K562 (cell line): ENCODE measurements at regions not wholly inside any gene's neighbourhood (a gene's known extent, or its start where the extent isn't known, plus 50 kb on each side); places are given as distances from the start of the nearest gene placed in this dataset.

ENCODE experiments used
- ATAC-seq: fragments of 200-7000 bp; cut with Tn5 transposase; 3 replicates; pipeline ENCODE4 v1.9.1; 2020; ENCODE audit warnings: moderate library complexity
- BruUV-seq: library from RNA; stranded (reverse); fragments of 400-500 nt; replicated peaks from 2 replicates; lab custom pipeline; 2021; lab: Mats Ljungman, UMichigan
- CTCF ChIA-PET: fragments of 300-600 bp; formaldehyde crosslinking; extraction: SDS; loops from one replicate; lab custom pipeline; 2021; ENCODE audit warnings: low intra/inter-chr PET ratio; lab: Yijun Ruan, JAX
- POLR2A ChIA-PET: fragments of 300-600, 350-650 bp; sonication (Branson Sonifier 250); formaldehyde crosslinking; extraction: SDS; loops from one replicate; lab custom pipeline; 2021; ENCODE audit warnings: antibody characterized with exemption, inconsistent platforms; lab: Yijun Ruan, JAX
- DNase-seq, 4 experiments: peaks; one replicate each; pipeline versions ENCODE4 v3.0.0 to v3.0.0-alpha.2; 2011 to 2018; ENCODE audit warnings: low spot score in 3 of 4, mixed read lengths in 3 of 4; ENCODE audit errors: extremely low read depth in 1 of 4
- FAIRE-seq: peaks from 2 replicates; lab custom pipeline; 2011; peaks lifted over from hg19 to GRCh38; lab: Jason Lieb, UNC
- H2AFZ ChIP-seq: 2 replicates; pipeline ENCODE4 v1.6.0; 2011; ENCODE audit warnings: low read depth, low read length, control low read depth, inconsistent platforms
- H3K27ac ChIP-seq: fragments of 200-600 bp; 3 replicates; pipeline ENCODE4 v1.8.0; 2011; ENCODE audit warnings: low read depth, mild to moderate bottlenecking, control low read depth, inconsistent platforms, low read length, moderate library complexity, mixed read lengths; ENCODE audit errors: extremely low read depth
- H3K27me3 ChIP-seq, 2 experiments: fragments of 300-600 bp in 1 of 2; 2 replicates in 1 of 2; 3 replicates in 1 of 2; pipeline versions ENCODE4 v1.6.0 to v1.8.0; 2011; ENCODE audit warnings: inconsistent platforms in 2 of 2, low read length in 2 of 2, mild to moderate bottlenecking in 1 of 2, mixed read lengths in 1 of 2, moderate library complexity in 1 of 2; ENCODE audit not compliant: control insufficient read depth in 2 of 2, insufficient read depth in 2 of 2
- H3K36me3 ChIP-seq: fragments of 300-600 bp; 3 replicates; pipeline ENCODE4 v1.8.0; 2011; ENCODE audit warnings: mild to moderate bottlenecking, low read length, inconsistent platforms; ENCODE audit not compliant: control insufficient read depth, insufficient read depth
- H3K4me1 ChIP-seq, 2 experiments: fragments of 200-600 bp in 1 of 2; replicated peaks in 1 of 2; 2 replicates in 1 of 2; 3 replicates in 1 of 2; pipeline versions ENCODE4 v1.5.1 to v1.8.0; 2011; ENCODE audit warnings: inconsistent platforms in 2 of 2, low read length in 2 of 2, mild to moderate bottlenecking in 1 of 2, mixed read lengths in 1 of 2, moderate library complexity in 1 of 2; ENCODE audit not compliant: control insufficient read depth in 2 of 2, insufficient read depth in 2 of 2
- H3K4me2 ChIP-seq: 2 replicates; pipeline ENCODE4 v1.6.1; 2011; ENCODE audit warnings: low read length, control low read depth, inconsistent platforms, mixed read lengths; ENCODE audit not compliant: insufficient read depth
- H3K4me3 ChIP-seq: fragments of 200-600 bp; sonication (generic), shearing (Covaris generic); 2 replicates; pipeline ENCODE4 v1.5.1; 2016; ENCODE audit warnings: control low read depth, inconsistent platforms
- H3K79me2 ChIP-seq: fragments of 200-600 bp; 3 replicates; pipeline ENCODE4 v1.8.0; 2011; ENCODE audit warnings: low read length, inconsistent platforms; ENCODE audit not compliant: control insufficient read depth, insufficient read depth
- H3K9ac ChIP-seq, 2 experiments: 2 replicates each; pipeline versions ENCODE4 v1.6.0 to v1.6.1; 2011; ENCODE audit warnings: low read depth in 2 of 2, low read length in 2 of 2, control low read depth in 1 of 2, inconsistent platforms in 1 of 2, mild to moderate bottlenecking in 1 of 2, mixed read lengths in 1 of 2; ENCODE audit not compliant: insufficient read depth in 1 of 2
- H3K9me1 ChIP-seq: one replicate; pipeline ENCODE4 v1.6.0; 2011; ENCODE audit warnings: inconsistent platforms, mild to moderate bottlenecking, low read length, moderate library complexity; ENCODE audit not compliant: control insufficient read depth, insufficient read depth
- H3K9me3 ChIP-seq: replicated peaks from 2 replicates; pipeline ENCODE4 v1.5.1; 2011; ENCODE audit warnings: low read depth, low read length, inconsistent platforms; ENCODE audit not compliant: control insufficient read depth, insufficient read depth
- H4K20me1 ChIP-seq: replicated peaks from 2 replicates; pipeline ENCODE4 v1.6.1; 2011; ENCODE audit warnings: low read length, inconsistent platforms, mixed read lengths; ENCODE audit not compliant: control insufficient read depth, insufficient read depth
- ARHGAP35 ChIP-seq: fragments of 450-650 bp; IDR thresholded peaks from 2 replicates; pipeline ENCODE4 v1.6.1; 2018; ENCODE audit not compliant: partially characterized antibody
- ARID1B ChIP-seq: fragments of 450-650 bp; IDR thresholded peaks from 2 replicates; pipeline ENCODE4 v1.6.1; 2016; ENCODE audit warnings: antibody characterized with exemption, mild to moderate bottlenecking, inconsistent platforms
- ATF1 ChIP-seq, 2 experiments: fragments of 450-650 bp in 1 of 2; IDR thresholded peaks; 2 replicates each; pipeline ENCODE4 v1.6.1; 2016; ENCODE audit warnings: missing compliant biosample characterization in 1 of 2, missing genetic modification characterization in 1 of 2
- DACH1 ChIP-seq: fragments of 450-650 bp; IDR thresholded peaks from 2 replicates; pipeline ENCODE4 v1.6.1; 2018; ENCODE audit not compliant: partially characterized antibody
- DPF2 ChIP-seq: fragments of 450-650 bp; IDR thresholded peaks from 2 replicates; pipeline ENCODE4 v1.6.1; 2016
- HDAC1 ChIP-seq, 2 experiments: fragments of 450-650 bp; IDR thresholded peaks; 2 replicates each; pipeline ENCODE4 v1.6.1; 2016 to 2017; ENCODE audit warnings: inconsistent platforms in 1 of 2, mild to moderate bottlenecking in 1 of 2, moderate library complexity in 1 of 2
- HNRNPUL1 ChIP-seq: fragments of 200-400 bp; formaldehyde crosslinking; IDR thresholded peaks from 2 replicates; pipeline ENCODE4 v1.6.1; 2017; ENCODE audit warnings: low read length
- HSF4 ChIP-seq: fragments of 250-450 bp; sonication (Bioruptor Pico); IDR thresholded peaks from 2 replicates; pipeline ENCODE4 v2.1.2; 2022; ENCODE audit warnings: mild to moderate bottlenecking, moderate library complexity, borderline replicate concordance
- JUN ChIP-seq, 2 experiments: sonication (generic) in 1 of 2; formaldehyde crosslinking in 1 of 2; IDR thresholded peaks; 2 replicates each; pipeline versions ENCODE4 v1.6.1 to v1.8.0; 2012 to 2022; ENCODE audit warnings: borderline replicate concordance in 2 of 2, mild to moderate bottlenecking in 2 of 2, improper control_type of control experiment in 1 of 2, low read depth in 1 of 2, low read length in 1 of 2, missing genetic modification reagents in 1 of 2
- JUND ChIP-seq, 2 experiments: IDR thresholded peaks; 2 replicates in 1 of 2; 3 replicates in 1 of 2; pipeline ENCODE4 v1.6.1; 2011; ENCODE audit warnings: borderline replicate concordance in 2 of 2, low read depth in 2 of 2, low read length in 2 of 2, improper control_type of control experiment in 1 of 2, missing biosample characterization in 1 of 2, missing genetic modification characterization in 1 of 2, missing genetic modification reagents in 1 of 2
- MAFG ChIP-seq: fragments of 450-650 bp; conservative IDR thresholded peaks from 2 replicates; pipeline ENCODE4 v1.6.1; 2016; ENCODE audit warnings: missing genetic modification characterization, missing compliant biosample characterization
- NFIC ChIP-seq: fragments of 450-650 bp; IDR thresholded peaks from 2 replicates; pipeline ENCODE4 v1.6.1; 2017; ENCODE audit warnings: mild to moderate bottlenecking, inconsistent platforms
- SMARCA4 ChIP-seq: fragments of 450-650 bp; IDR thresholded peaks from 2 replicates; pipeline ENCODE4 v1.6.1; 2016
- SMARCE1 ChIP-seq: fragments of 450-650 bp; IDR thresholded peaks from 2 replicates; pipeline ENCODE4 v1.7.1; 2016; ENCODE audit warnings: mild to moderate bottlenecking
- SP1 ChIP-seq: sonication (generic); formaldehyde crosslinking; IDR thresholded peaks from 2 replicates; pipeline ENCODE4 v1.8.1; 2022; ENCODE audit warnings: mild to moderate bottlenecking, missing genetic modification reagents
- SPI1 ChIP-seq: IDR thresholded peaks from 2 replicates; pipeline ENCODE4 v1.6.1; 2011; ENCODE audit warnings: low read depth, low read length, control low read depth, borderline replicate concordance
- ZEB2 ChIP-seq: fragments of 450-650 bp; IDR thresholded peaks from 2 replicates; pipeline ENCODE4 v1.6.1; 2016
- ZNF324 ChIP-seq: fragments of 250-450 bp; sonication (Bioruptor Pico); IDR thresholded peaks from 2 replicates; pipeline ENCODE4 v1.4.0; 2020; ENCODE audit warnings: mild to moderate bottlenecking
- WGBS: fragments of 100-300 bp; shearing (Covaris generic); methylation state at CpG from one replicate; pipeline ENCODE4 v1.1.6; 2016; ENCODE audit warnings: low coverage, mixed read lengths; ENCODE audit not compliant: insufficient coverage; ENCODE audit errors: missing lambda C conversion rate; 5-methylcytosine and 5-hydroxymethylcytosine counted together
- in situ Hi-C: fragments of 300-500 bp; cut with MboI; formaldehyde crosslinking; loops from 4 replicates; pipeline ENCODE4 v1.15.0; 2018; ENCODE audit warnings: inconsistent platforms, mixed read lengths
- intact Hi-C: fragments of 100-400 bp; cut with micrococcal nuclease; formaldehyde crosslinking; loops from 2 replicates; pipeline ENCODE4 v1.14.2; 2022
- TF ChIP-seq, protein P1 (sequence below): fragments of 450-650 bp; IDR thresholded peaks from 2 replicates; pipeline ENCODE4 v1.6.1; 2014; ENCODE audit warnings: low read depth, mild to moderate bottlenecking, moderate library complexity, borderline replicate concordance
- TF ChIP-seq, protein P2 (sequence below), 2 experiments: fragments of 450-650 bp; conservative IDR thresholded peaks; 2 replicates each; pipeline ENCODE4 v1.6.1; 2017; ENCODE audit warnings: mild to moderate bottlenecking in 2 of 2, moderate library complexity in 2 of 2

DNA sequence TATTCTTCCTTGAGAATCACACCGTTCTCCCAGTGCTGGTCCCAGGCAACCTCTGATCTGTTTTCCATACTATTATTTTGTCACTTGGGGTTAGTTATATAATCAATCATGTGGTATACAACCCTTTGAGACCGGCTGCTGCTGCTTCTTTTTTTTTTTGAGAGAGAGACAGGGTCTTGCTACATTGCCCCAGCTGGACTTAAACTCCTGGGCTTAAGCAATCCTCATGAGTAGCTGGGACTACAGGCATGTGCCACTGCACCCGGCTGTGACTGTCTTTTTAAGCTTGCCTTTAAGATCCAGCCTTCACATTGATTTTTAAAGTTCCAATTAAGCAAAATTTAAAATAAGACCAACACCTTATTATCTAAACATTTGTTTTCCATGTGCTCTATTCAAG is 86.7 kb upstream of the EXOC1L start (continued):
- TF ChIP-seq, protein P1, sequence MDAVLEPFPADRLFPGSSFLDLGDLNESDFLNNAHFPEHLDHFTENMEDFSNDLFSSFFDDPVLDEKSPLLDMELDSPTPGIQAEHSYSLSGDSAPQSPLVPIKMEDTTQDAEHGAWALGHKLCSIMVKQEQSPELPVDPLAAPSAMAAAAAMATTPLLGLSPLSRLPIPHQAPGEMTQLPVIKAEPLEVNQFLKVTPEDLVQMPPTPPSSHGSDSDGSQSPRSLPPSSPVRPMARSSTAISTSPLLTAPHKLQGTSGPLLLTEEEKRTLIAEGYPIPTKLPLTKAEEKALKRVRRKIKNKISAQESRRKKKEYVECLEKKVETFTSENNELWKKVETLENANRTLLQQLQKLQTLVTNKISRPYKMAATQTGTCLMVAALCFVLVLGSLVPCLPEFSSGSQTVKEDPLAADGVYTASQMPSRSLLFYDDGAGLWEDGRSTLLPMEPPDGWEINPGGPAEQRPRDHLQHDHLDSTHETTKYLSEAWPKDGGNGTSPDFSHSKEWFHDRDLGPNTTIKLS: no peak
- TF ChIP-seq MAFG (tag) (no peak), ARHGAP35 (no peak)

DNA sequence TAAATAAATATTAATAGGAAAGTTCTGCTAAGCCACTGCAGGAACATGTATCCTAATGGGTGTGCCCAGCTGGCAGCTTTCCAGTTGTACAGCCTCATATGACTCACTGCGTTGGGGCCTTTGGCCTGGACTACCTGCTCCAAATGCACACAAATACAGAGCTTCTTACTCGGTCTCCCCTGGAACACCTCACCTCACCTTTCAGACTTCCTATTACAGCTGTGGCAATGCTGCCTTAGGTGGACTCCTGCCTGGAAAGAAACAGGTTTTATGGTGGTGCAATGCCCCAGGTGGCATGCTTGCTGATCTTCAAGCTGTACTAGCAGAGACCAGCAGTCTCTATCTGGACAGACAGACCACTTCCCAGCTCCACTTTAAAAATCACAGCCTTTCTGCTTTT is 85.7 kb upstream of the EXOC1L start:
- CTCF ChIA-PET: interaction anchor here (1.2 kb wide), 1 partner anchor 388 kb away, joined by 4 read pairs; the partner anchor contains the start of gene SRD5A3
- DNase-seq: peak; percentile 53 to 92 (median 66)
- Histone ChIP-seq H3K4me3 (no peak overlapping the region), H3K27ac (peak overlapping the region; percentile 32), H2AFZ (peak overlapping the region; percentile 66), H3K4me1 (peaks cover 15 to 46% of the 10 kb centered on the region in 2 experiments; a peak in 4 of 5 replicates), H3K4me2 (peak overlapping the region; percentile 34), H3K27me3 (no peaks in the 10 kb centered on the region), H3K36me3 (no peaks in the 10 kb centered on the region), H3K9ac (peak overlapping the region; percentile 2 to 23; a peak in 2 of 4 replicates), H4K20me1 (no peaks in the 10 kb centered on the region), H3K9me3 (no peaks in the 10 kb centered on the region; the same call in 1 of the 2 replicates), H3K9me1 (no peaks in the 10 kb centered on the region), H3K79me2 (peaks cover 24% of the 10 kb centered on the region)
- POLR2A ChIA-PET: interaction anchor here (0.5 to 2.0 kb wide), 5 partner anchors 11 to 388 kb away, joined by 3 to 8 read pairs (median 3); partner anchors contain the start of gene NMU
- intact Hi-C loops (loop anchor here (5.0 kb wide), 1 partner anchor 62 kb away; no protein-coding TSS in a partner anchor), in situ Hi-C loops (loop anchor here (5.0 to 10.0 kb wide), 6 partner anchors 102 to 729 kb away; no protein-coding TSS in a partner anchor)
- WGBS: 3% methylated on average over 2 of the region's 2 CpGs
- peak; percentile 77 for FAIRE-seq
- BruUV-seq: no TSS peak
- peak; percentile 74 for ATAC-seq
- TF ChIP-seq ZNF324 (no peak), DPF2 (peak; percentile 81), JUND (IDR thresholded peaks at IDR 0.05; ENCODE audit: borderline replicate concordance, low read depth, low read length) (peak; percentile 93), JUND (tag; IDR thresholded peaks at IDR 0.05; ENCODE audit: borderline replicate concordance, low read depth, low read length) (peak; percentile 93; the same call in 2 of the 3 replicates), SP1 (CRISPR knock-in tag) (no peak), ZEB2 (peak; percentile 59; the same call in 1 of the 2 replicates), HDAC1 (IDR thresholded peaks at IDR 0.05) (peak in 1 of 2 experiments; percentile 41; a peak in 1 of 4 replicates), NFIC (peak; percentile 97), SPI1 (no peak), JUN (IDR thresholded peaks at IDR 0.05; ENCODE audit: borderline replicate concordance, low read depth, low read length) (peak; percentile 70), JUN (CRISPR knock-in tag; IDR thresholded peaks at IDR 0.05; ENCODE audit: borderline replicate concordance) (no peak), ARID1B (peak; percentile 59), SMARCA4 (peak; percentile 72), SMARCE1 (peak; percentile 76), DACH1 (peak; percentile 53), ATF1 (CRISPR knock-in tag; IDR thresholded peaks at IDR 0.05) (no peak), ATF1 (tag; IDR thresholded peaks at IDR 0.05) (0 out of 2 replicates have a peak, but pooled peaks have one; percentile 16), HNRNPUL1 (no peak), HSF4 (CRISPR knock-in tag) (0 out of 2 replicates have a peak, but pooled peaks have one; percentile 25)
- TF ChIP-seq, protein P2, sequence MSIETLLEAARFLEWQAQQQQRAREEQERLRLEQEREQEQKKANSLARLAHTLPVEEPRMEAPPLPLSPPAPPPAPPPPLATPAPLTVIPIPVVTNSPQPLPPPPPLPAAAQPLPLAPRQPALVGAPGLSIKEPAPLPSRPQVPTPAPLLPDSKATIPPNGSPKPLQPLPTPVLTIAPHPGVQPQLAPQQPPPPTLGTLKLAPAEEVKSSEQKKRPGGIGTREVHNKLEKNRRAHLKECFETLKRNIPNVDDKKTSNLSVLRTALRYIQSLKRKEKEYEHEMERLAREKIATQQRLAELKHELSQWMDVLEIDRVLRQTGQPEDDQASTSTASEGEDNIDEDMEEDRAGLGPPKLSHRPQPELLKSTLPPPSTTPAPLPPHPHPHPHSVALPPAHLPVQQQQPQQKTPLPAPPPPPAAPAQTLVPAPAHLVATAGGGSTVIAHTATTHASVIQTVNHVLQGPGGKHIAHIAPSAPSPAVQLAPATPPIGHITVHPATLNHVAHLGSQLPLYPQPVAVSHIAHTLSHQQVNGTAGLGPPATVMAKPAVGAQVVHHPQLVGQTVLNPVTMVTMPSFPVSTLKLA (conservative IDR thresholded peaks at IDR 0.05): no peak
